Vagina (tissue), 2 donors: ENCODE measurements at regions not wholly inside any gene's neighbourhood (a gene's known extent, or its start where the extent isn't known, plus 50 kb on each side); places are given as distances from the start of the nearest gene placed in this dataset.

ENCODE experiments used
- DNase-seq, 2 donors: peaks; one replicate each; pipeline ENCODE4 v3.0.0-alpha.2; 2017; ENCODE audit errors: extremely low spot score in 2 of 2
- H3K27ac ChIP-seq: fragments of 200-600 bp; sonication (generic); one replicate; pipeline ENCODE4 v1.5.1; 2019
- H3K27me3 ChIP-seq: fragments of 200-600 bp; sonication (generic); one replicate; pipeline ENCODE4 v1.5.1; 2019
- H3K36me3 ChIP-seq, 2 donors: fragments of 200-600 bp; sonication (generic); one replicate each; pipeline ENCODE4 v1.5.1; 2017 to 2019
- H3K4me1 ChIP-seq: fragments of 200-600 bp; sonication (generic); one replicate; pipeline ENCODE4 v1.5.1; 2019
- H3K4me3 ChIP-seq, 2 donors: fragments of 200-600 bp; sonication (generic); 1 replicate in 1 of 2; 2 replicates in 1 of 2; pipeline ENCODE4 v1.5.1; 2016 to 2019
- H3K9me3 ChIP-seq: fragments of 200-600 bp; sonication (generic); one replicate; pipeline ENCODE4 v1.5.1; 2019
- CTCF ChIP-seq, 3 experiments: fragments of 450-650 bp in 2 of 3; fragments of 200-600 bp in 1 of 3; sonication (generic) in 1 of 3; IDR thresholded peaks; one replicate each; pipeline ENCODE4 v1.5.1; 2017 to 2019; ENCODE audit warnings: antibody characterized with exemption in 3 of 3, mild to moderate bottlenecking in 2 of 3, moderate library complexity in 2 of 3
- POLR2A ChIP-seq, 2 donors: fragments of 450-650 bp; IDR thresholded peaks; one replicate each; pipeline ENCODE4 v1.6.1; 2017; ENCODE audit warnings: antibody characterized with exemption in 2 of 2, mild to moderate bottlenecking in 2 of 2, moderate library complexity in 2 of 2
- POLR2AphosphoS5 ChIP-seq, 2 donors: sonication (generic); formaldehyde crosslinking; IDR thresholded peaks; one replicate each; pipeline ENCODE4 v1.9.0; 2017; ENCODE audit warnings: antibody characterized with exemption in 2 of 2, mild to moderate bottlenecking in 2 of 2, low read depth in 1 of 2; ENCODE audit not compliant: insufficient read depth in 1 of 2
- intact Hi-C: fragments of 100-400 bp; cut with DNase I; formaldehyde crosslinking; loops from one replicate; pipeline ENCODE4 v1.15.1; 2023

- Histone ChIP-seq H3K4me1 (no peaks in the 10 kb centered on the region), H3K27ac (no peak overlapping the region), H3K4me3 (no peak overlapping the region), H3K9me3 (no peaks in the 10 kb centered on the region), H3K36me3 (no peaks in the 10 kb centered on the region), H3K27me3 (no peaks in the 10 kb centered on the region)
- TF ChIP-seq POLR2A (IDR thresholded peaks at IDR 0.05) (no peak), CTCF (IDR thresholded peaks at IDR 0.05) (no peak), POLR2AphosphoS5 (IDR thresholded peaks at IDR 0.05; ENCODE audit: insufficient read depth in 1 of 2, low read depth in 1 of 2) (no peak)
- DNase-seq = no peak
- intact Hi-C loops = no loop called here
These were observed 451.4 kb upstream of the SLC14A2 start for GRCh38 chr18:45163871-45164270.

GRCh38 chr18:45164551-45164950 lies 450.7 kb upstream of the SLC14A2 start:
- Histone ChIP-seq H3K9me3 (no peaks in the 10 kb centered on the region), H3K36me3 (no peaks in the 10 kb centered on the region), H3K4me1 (no peaks in the 10 kb centered on the region), H3K27ac (no peak overlapping the region), H3K27me3 (no peaks in the 10 kb centered on the region), H3K4me3 (no peak overlapping the region)
- intact Hi-C loops = no loop called here
- TF ChIP-seq POLR2AphosphoS5 (IDR thresholded peaks at IDR 0.05; ENCODE audit: insufficient read depth in 1 of 2, low read depth in 1 of 2) (no peak), POLR2A (IDR thresholded peaks at IDR 0.05) (no peak), CTCF (IDR thresholded peaks at IDR 0.05) (no peak)
- no peak for DNase-seq

GRCh38 chr18:45165176-45165713 lies 450.0 kb upstream of the SLC14A2 start:
- H3K36me3 ChIP-seq = no peaks in the 10 kb centered on the region
- no peak overlapping the region for H3K4me3 ChIP-seq
- H3K4me1 ChIP-seq = peaks cover 4% of the 10 kb centered on the region
- intact Hi-C loops = no loop called here
- no peak overlapping the region for H3K27ac ChIP-seq
- no peaks in the 10 kb centered on the region for H3K9me3 ChIP-seq
- DNase-seq = no peak
- no peak for TF ChIP-seq CTCF (IDR thresholded peaks at IDR 0.05)
- TF ChIP-seq POLR2AphosphoS5 (IDR thresholded peaks at IDR 0.05; ENCODE audit: insufficient read depth in 1 of 2, low read depth in 1 of 2) = no peak
- no peak for TF ChIP-seq POLR2A (IDR thresholded peaks at IDR 0.05)
- H3K27me3 ChIP-seq = no peaks in the 10 kb centered on the region

GRCh38 chr18:45165871-45166270 lies 449.4 kb upstream of the SLC14A2 start:
- H3K36me3 ChIP-seq = no peaks in the 10 kb centered on the region
- no peak for DNase-seq
- no peaks in the 10 kb centered on the region for H3K27me3 ChIP-seq
- TF ChIP-seq POLR2A (IDR thresholded peaks at IDR 0.05) (no peak), CTCF (IDR thresholded peaks at IDR 0.05) (no peak), POLR2AphosphoS5 (IDR thresholded peaks at IDR 0.05; ENCODE audit: insufficient read depth in 1 of 2, low read depth in 1 of 2) (no peak)
- H3K4me1 ChIP-seq = peaks cover 4% of the 10 kb centered on the region
- intact Hi-C loops = no loop called here
- H3K4me3 ChIP-seq = no peak overlapping the region
- H3K27ac ChIP-seq = no peak overlapping the region
- H3K9me3 ChIP-seq = no peaks in the 10 kb centered on the region

- H3K27me3 ChIP-seq = no peaks in the 10 kb centered on the region
- no peaks in the 10 kb centered on the region for H3K36me3 ChIP-seq
- H3K4me3 ChIP-seq = no peak overlapping the region
- no peak for DNase-seq
- H3K9me3 ChIP-seq = no peaks in the 10 kb centered on the region
- TF ChIP-seq CTCF (IDR thresholded peaks at IDR 0.05) = no peak
- no peak for TF ChIP-seq POLR2AphosphoS5 (IDR thresholded peaks at IDR 0.05; ENCODE audit: insufficient read depth in 1 of 2, low read depth in 1 of 2)
- TF ChIP-seq POLR2A (IDR thresholded peaks at IDR 0.05) = no peak
- no peak overlapping the region for H3K27ac ChIP-seq
- intact Hi-C loops = no loop called here
- peaks cover 4% of the 10 kb centered on the region for H3K4me1 ChIP-seq
These were observed 448.9 kb upstream of the SLC14A2 start for GRCh38 chr18:45166341-45166835.
